NAMALWA (cell line): ENCODE measurements at regions not wholly inside any gene's neighbourhood (a gene's known extent, or its start where the extent isn't known, plus 50 kb on each side); places are given as distances from the start of the nearest gene placed in this dataset.
"Not testable (repeated sequence)": the region's sequence is repeated elsewhere in the genome, so short reads cannot be mapped to it uniquely, and the experiment has no call there.

Experiments used
- DNase-seq: peaks from one replicate; pipeline ENCODE4 v3.0.0-alpha.2; 2015; ENCODE audit warnings: low spot score

DNA sequence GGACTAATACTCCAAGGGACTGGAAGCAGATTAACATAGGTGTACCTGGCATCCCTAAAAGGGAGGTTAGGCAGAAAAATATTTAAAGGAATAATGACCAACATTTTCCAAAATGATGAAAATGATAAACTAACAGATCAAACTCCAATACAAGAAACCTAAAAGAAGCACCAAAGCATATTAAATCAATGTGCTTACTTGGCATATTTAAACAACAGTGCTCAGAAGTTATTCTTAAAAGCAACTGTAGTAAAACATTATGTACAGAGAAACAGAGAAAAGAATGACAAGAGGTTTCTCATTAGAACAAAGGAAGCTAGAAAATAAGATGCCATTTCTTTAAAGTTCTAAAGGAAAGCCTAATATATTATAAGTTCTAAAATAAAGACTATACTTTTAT, 947.3 kb upstream of the TMEFF2 start:
- DNase-seq = no peak

- not testable (repeated sequence) for DNase-seq
Observed at GRCh38 chr2:193140895-193141294, 946.2 kb upstream of the TMEFF2 start.

DNA sequence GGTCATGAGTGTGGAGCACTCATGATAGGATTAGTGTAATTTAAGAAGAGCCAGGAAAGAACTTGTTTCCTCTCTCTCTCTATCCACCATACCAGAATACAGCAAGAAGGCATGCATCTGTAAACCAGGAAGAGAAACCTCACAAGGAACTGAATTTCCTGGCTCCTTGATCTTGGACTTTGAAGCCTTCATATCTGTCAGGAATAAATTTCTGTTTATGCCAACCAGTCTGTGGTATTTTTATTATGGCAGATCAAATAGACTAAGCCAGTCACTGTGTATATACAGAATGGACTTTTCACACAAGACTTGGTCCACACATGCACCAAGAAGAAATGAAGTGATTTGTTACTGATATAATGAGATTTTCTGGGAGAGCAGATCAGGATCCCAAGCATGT, 930.1 kb upstream of the TMEFF2 start:
- DNase-seq = no peak

- no peak for DNase-seq
Observed at GRCh38 chr2:193114827-193115226, 920.1 kb upstream of the TMEFF2 start.

- no peak for DNase-seq
Observed at GRCh38 chr2:193112986-193113385, 918.3 kb upstream of the TMEFF2 start.

GRCh38 chr2:193103064-193103463, 908.3 kb upstream of the TMEFF2 start:
- no peak for DNase-seq

- no peak for DNase-seq
Observed at GRCh38 chr2:193101591-193101990, 906.9 kb upstream of the TMEFF2 start.

DNA sequence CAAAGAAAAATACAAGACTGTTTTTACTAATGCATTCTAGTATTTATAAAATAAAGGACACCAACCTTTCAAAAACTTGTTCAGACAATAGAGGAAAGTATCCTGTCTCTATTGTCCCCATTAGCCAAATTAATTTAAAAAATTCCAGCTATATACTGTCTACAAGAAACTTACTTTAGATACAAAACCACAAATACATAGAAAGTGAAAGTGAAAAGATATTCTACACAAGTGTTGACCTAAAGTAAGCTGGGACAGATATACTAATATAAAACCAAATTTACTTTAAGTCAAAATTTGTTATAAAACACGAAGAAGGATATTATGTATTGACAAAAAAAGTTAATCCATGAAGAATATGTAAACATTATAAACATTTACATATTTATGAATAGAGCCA, 893.3 kb upstream of the TMEFF2 start:
- no peak for DNase-seq

DNA sequence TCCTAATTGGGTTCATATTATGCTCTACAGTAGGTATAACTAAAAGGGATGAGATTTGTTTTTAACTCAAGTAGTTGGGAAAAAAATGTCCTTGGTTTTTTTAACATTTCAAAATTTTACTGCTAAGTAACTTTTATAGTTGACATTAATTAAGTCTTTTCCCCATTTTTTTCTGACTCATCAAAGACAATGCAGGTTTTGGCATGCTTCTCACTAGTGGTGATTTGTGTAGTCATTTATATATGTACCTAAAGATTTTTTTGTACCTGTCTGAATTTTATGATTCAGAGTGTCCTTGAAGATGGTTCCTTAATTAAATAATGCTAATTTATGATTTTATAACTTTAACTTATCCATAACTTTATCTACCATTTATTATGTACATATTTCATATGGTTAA, 882.3 kb upstream of the TMEFF2 start:
- DNase-seq = no peak

DNA sequence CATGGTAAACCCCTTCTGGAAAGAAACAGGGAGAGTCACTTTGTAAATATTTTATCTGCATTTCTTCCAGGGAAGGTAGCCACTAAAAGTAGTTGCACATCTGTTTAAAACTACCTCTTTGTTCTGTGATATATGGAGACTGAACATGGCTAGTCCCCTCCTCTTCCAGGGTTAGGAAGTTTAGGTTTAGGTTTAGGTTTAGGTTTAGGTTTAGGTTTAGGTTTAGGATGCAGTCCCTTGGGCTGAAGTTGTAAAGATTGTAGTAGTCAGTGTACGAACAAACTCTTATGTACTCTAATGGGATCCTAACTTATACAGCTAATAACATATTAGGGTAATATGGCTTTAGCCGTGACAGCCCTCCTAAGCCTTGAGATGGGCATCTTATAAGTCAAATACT, 880.2 kb upstream of the TMEFF2 start:
- no peak for DNase-seq

DNA sequence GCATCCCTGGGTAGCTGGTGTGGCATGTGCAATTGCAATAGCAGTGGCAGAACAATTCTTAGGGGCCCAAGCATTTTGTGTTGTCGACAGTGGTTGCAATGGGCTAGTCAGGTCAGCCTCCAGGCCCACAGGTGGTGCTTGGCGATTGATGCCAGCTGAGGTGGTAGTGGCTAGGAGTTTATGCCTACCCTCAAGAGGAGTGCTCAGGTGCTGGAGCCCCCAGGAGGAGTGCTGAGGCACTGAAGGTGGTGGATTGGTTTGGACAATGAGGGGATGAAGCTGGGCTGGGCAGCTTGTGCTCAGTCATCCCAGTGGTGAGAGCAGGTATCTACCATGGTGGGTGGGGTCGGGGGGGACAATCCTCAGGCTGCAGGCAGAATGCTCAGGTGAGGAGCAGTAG, 877.9 kb upstream of the TMEFF2 start:
- no peak for DNase-seq

- DNase-seq = not testable (repeated sequence)
Observed at GRCh38 chr2:193025556-193025955, 830.8 kb upstream of the TMEFF2 start.

GRCh38 chr2:193024791-193025190, 830.1 kb upstream of the TMEFF2 start:
- DNase-seq = no peak

GRCh38 chr2:193011870-193012269, 817.1 kb upstream of the TMEFF2 start:
- no peak for DNase-seq

GRCh38 chr2:192993059-192993458, 798.3 kb upstream of the TMEFF2 start:
- no peak for DNase-seq

DNA sequence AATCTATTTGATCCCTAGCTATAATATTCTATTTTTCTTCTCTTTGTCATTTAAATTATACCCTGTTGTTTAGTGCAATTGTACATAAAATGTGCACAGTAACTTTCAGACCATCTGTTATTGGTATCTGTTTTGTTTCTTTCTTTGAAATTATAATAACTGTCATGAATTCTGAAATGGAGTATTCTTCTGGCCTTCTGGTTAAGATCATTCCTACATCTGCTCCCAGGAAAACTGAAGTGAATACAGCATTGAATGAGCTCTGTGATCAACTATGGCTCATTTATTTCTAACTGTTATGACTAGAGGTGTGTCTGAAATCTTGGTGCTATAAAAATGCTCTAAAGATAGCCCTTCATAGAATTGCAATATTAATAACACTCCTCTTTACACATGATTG, 788.4 kb upstream of the TMEFF2 start:
- no peak for DNase-seq

- no peak for DNase-seq
Observed at GRCh38 chr2:192978395-192978794, 783.7 kb upstream of the TMEFF2 start.

- no peak for DNase-seq
Observed at GRCh38 chr2:192971981-192972380, 777.2 kb upstream of the TMEFF2 start.

GRCh38 chr2:192969055-192969454, 774.3 kb upstream of the TMEFF2 start:
- no peak for DNase-seq

DNA sequence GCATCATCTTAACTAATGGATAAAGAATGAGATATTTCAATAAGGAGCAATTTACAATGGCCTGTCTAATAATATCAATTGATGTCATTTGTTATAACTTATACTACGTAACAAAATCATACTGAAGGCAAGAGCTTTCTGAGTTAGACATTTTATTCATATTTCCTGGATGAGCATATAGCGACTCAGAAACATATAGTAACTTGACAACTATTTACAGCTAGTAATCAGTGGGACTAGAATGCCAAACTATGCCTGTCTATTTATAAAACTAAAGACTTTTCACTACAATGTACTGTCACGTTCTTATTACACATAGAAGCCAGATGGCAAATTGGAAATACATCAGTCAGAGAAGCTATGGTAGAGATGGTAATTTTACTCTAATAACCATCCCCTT, 766.2 kb upstream of the TMEFF2 start:
- no peak for DNase-seq

GRCh38 chr2:192958615-192959014, 763.9 kb upstream of the TMEFF2 start:
- DNase-seq = not testable (repeated sequence)

- DNase-seq = no peak
Observed at GRCh38 chr2:192957425-192957824, 762.7 kb upstream of the TMEFF2 start.

DNA sequence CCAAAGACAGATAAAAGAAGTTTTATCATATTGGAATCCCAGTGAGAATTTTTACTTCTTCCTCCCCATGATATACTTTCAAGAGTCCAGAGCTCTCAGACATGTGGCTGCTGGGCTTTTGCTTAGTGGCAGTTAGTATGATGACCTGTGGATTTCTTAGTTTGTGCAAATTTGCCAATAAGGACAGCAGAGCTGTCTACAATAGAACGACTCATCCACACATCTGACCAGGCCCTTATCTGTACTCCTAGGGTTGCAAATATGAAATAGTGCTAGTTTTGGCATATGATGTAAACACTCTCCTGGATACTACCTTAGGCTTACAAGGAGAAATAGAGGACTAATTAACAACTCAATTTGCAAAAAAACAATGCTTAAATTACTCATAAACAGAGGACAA, 758.4 kb upstream of the TMEFF2 start:
- DNase-seq = no peak

- no peak for DNase-seq
Observed at GRCh38 chr2:192952245-192952644, 757.5 kb upstream of the TMEFF2 start.

- no peak for DNase-seq
Observed at GRCh38 chr2:192948316-192948715, 753.6 kb upstream of the TMEFF2 start.
